NB4 (cell line): ENCODE measurements at regions not wholly inside any gene's neighbourhood (a gene's known extent, or its start where the extent isn't known, plus 50 kb on each side); places are given as distances from the start of the nearest gene placed in this dataset.

ENCODE experiments used
- CTCF ChIP-seq: IDR thresholded peaks from one replicate; pipeline ENCODE4 v1.5.1; 2012; ENCODE audit warnings: low read depth, low read length
- MAX ChIP-seq: IDR thresholded peaks from 2 replicates; pipeline ENCODE4 v1.6.1; 2011; ENCODE audit warnings: low read depth, low read length
- POLR2A ChIP-seq: IDR thresholded peaks from 2 replicates; pipeline ENCODE4 v1.6.1; 2011; ENCODE audit warnings: mild to moderate bottlenecking; ENCODE audit not compliant: insufficient read length; ENCODE audit errors: extremely low read depth

- TF ChIP-seq CTCF (no peak), POLR2A (no peak), MAX (no peak)
Measured at GRCh38 chr4:14865804-14866203, 136.5 kb upstream of the CPEB2 start.
